Loucy (cell line): ENCODE measurements at regions not wholly inside any gene's neighbourhood (a gene's known extent, or its start where the extent isn't known, plus 50 kb on each side); places are given as distances from the start of the nearest gene placed in this dataset.

Experiments used
- H2AFZ ChIP-seq: fragments of 200-600 bp; sonication (generic); 2 replicates; pipeline ENCODE4 v1.6.0; 2016; ENCODE audit warnings: antibody characterized with exemption, mild to moderate bottlenecking, low read length, moderate library complexity
- H3F3A ChIP-seq: fragments of 200-600 bp; 2 replicates; pipeline ENCODE4 v1.6.0; 2016; ENCODE audit warnings: antibody characterized with exemption, low read depth, mild to moderate bottlenecking
- H3K27me3 ChIP-seq: fragments of 200-600 bp; sonication (generic); 2 replicates; pipeline ENCODE4 v1.6.1; 2014; ENCODE audit warnings: low read length, mild to moderate bottlenecking; ENCODE audit not compliant: insufficient read depth, poor library complexity, severe bottlenecking
- H3K36me3 ChIP-seq: fragments of 200-600 bp; sonication (generic); 2 replicates; pipeline ENCODE4 v1.6.1; 2016; ENCODE audit warnings: low read length; ENCODE audit not compliant: insufficient read depth
- H3K4me1 ChIP-seq: fragments of 200-600 bp; sonication (generic); 2 replicates; pipeline ENCODE4 v1.5.1; 2014; ENCODE audit warnings: low read length, mild to moderate bottlenecking; ENCODE audit not compliant: insufficient read depth, poor library complexity, severe bottlenecking
- H3K4me2 ChIP-seq: fragments of 200-600 bp; sonication (generic); 2 replicates; pipeline ENCODE4 v1.6.0; 2014; ENCODE audit warnings: antibody characterized with exemption, low read length, low read depth, mild to moderate bottlenecking; ENCODE audit not compliant: poor library complexity, severe bottlenecking
- H3K4me3 ChIP-seq: fragments of 200-600 bp; sonication (generic); 2 replicates; pipeline ENCODE4 v1.5.1; 2014; ENCODE audit warnings: low read length, mild to moderate bottlenecking, mixed read lengths; ENCODE audit not compliant: poor library complexity, severe bottlenecking
- H3K79me2 ChIP-seq: fragments of 200-600 bp; sonication (generic); 2 replicates; pipeline ENCODE4 v1.6.1; 2014; ENCODE audit warnings: low read length; ENCODE audit not compliant: insufficient read depth
- H3K9ac ChIP-seq: fragments of 200-600 bp; sonication (generic); 2 replicates; pipeline ENCODE4 v1.6.0; 2014; ENCODE audit warnings: mild to moderate bottlenecking, low read depth, low read length, moderate library complexity; ENCODE audit not compliant: poor library complexity, severe bottlenecking
- H3K9me2 ChIP-seq: fragments of 200-600 bp; sonication (generic); replicated peaks from 2 replicates; pipeline ENCODE4 v1.6.1; 2016; ENCODE audit warnings: low read depth, low read length, mixed read lengths
- H3K9me3 ChIP-seq: fragments of 200-600 bp; sonication (generic); 2 replicates; pipeline ENCODE4 v1.6.1; 2014; ENCODE audit warnings: mild to moderate bottlenecking, antibody characterized with exemption, low read length, low read depth; ENCODE audit not compliant: insufficient read depth
- H4K20me1 ChIP-seq: fragments of 200-600 bp; sonication (generic); 2 replicates; pipeline ENCODE4 v1.6.0; 2014; ENCODE audit warnings: antibody characterized with exemption, low read length, mild to moderate bottlenecking; ENCODE audit not compliant: insufficient read depth, poor library complexity, severe bottlenecking
- CTCF ChIP-seq: fragments of 200-600 bp; sonication (generic); conservative IDR thresholded peaks from 2 replicates; pipeline ENCODE4 v1.5.1; 2014; ENCODE audit warnings: mild to moderate bottlenecking, antibody characterized with exemption, low read length
- EZH2phosphoT487 ChIP-seq: fragments of 200-600 bp; IDR thresholded peaks from 2 replicates; pipeline ENCODE4 v1.6.1; 2018; ENCODE audit warnings: antibody characterized with exemption, mild to moderate bottlenecking, moderate library complexity, borderline replicate concordance

DNA sequence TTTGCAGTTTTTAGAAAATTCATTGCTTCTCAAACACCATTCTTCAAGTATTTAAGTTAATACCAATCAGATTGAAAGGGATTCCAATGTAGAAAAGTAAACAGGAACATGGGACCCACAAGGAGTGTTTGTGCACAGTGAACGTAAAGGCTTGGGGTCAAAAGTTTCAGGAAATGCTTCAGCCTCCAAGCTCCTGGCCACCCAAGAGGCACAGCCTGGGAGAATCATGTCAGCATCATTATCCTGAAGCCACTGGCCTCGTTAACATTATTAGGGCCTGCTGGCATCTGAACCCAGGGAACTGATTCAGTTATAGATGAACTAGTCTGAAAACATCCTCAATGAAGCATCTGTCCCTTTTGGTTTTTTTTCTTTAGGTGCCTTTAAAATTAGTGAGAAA, 122.9 kb downstream of the NXNL2 start:
- no peaks in the 10 kb centered on the region for H3K4me1 ChIP-seq
- H3K9me3 ChIP-seq, result no peaks in the 10 kb centered on the region
- H3K9ac ChIP-seq, result no peak overlapping the region
- H2AFZ ChIP-seq, result no peak overlapping the region
- H4K20me1 ChIP-seq, result no peaks in the 10 kb centered on the region
- H3K36me3 ChIP-seq, result no peaks in the 10 kb centered on the region
- H3K4me2 ChIP-seq, result no peak overlapping the region
- H3K4me3 ChIP-seq, result no peak overlapping the region
- no peaks in the 10 kb centered on the region for H3F3A ChIP-seq
- TF ChIP-seq CTCF (no peak), EZH2phosphoT487 (no peak)
- no peaks in the 10 kb centered on the region for H3K27me3 ChIP-seq
- no peaks in the 10 kb centered on the region for H3K79me2 ChIP-seq
- H3K9me2 ChIP-seq, result no peaks in the 10 kb centered on the region

DNA sequence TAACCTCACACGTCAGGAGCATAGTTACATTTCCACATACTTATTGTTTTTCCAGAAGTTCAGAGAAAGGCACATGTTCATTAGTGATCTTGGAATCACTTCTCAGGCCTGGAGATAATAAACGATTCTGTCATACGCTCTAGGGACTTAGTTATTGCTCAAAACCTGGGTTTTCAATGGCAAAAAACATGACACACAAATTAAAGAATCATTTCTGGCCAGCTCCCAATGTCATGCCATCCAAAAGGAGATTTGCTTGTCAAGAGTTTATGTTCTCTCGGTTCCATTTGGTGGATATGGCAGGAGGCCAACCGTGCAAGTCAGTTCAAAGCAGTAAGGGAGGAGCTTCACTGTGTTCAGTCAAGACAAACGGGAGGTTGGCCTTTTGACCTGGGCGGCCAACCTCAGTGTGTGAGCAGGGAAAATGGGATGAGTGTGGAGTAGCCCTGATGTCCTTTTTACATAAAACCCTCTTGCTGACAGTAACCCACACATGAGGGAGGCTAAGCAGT, 123.4 kb downstream of the NXNL2 start:
- Histone ChIP-seq H3K9me3 (no peaks in the 10 kb centered on the region), H3K4me2 (no peak overlapping the region), H3K27me3 (no peaks in the 10 kb centered on the region), H3K4me3 (no peak overlapping the region), H3K9me2 (no peaks in the 10 kb centered on the region), H3K79me2 (no peaks in the 10 kb centered on the region), H2AFZ (no peak overlapping the region), H3K9ac (no peak overlapping the region), H3K4me1 (no peaks in the 10 kb centered on the region), H3K36me3 (no peaks in the 10 kb centered on the region), H3F3A (no peaks in the 10 kb centered on the region), H4K20me1 (no peaks in the 10 kb centered on the region)
- TF ChIP-seq EZH2phosphoT487 (no peak), CTCF (no peak)

DNA sequence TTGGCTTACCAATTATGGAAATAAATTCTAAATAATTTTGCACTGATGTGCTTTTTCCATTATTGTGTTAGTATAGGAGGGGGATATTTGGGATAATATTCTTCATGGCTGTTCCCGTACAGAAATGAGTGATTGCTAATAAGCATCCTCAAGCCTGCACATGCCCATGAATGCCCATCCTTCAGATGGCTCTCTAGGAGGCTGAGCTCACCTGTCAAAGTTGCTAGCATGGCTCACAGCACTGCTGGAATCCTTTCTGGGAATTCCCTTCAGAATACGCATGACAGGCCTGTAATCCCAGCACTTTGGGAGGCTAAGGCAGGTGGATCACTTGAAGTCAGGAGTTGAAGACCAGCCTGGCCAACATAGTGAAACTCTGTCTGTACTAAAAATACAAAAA, 124.1 kb downstream of the NXNL2 start:
- Histone ChIP-seq H3K4me3 (no peak overlapping the region), H3K9me2 (no peaks in the 10 kb centered on the region), H3F3A (no peaks in the 10 kb centered on the region), H2AFZ (no peak overlapping the region), H3K4me1 (no peaks in the 10 kb centered on the region), H3K9me3 (no peaks in the 10 kb centered on the region), H3K4me2 (no peak overlapping the region), H3K9ac (no peak overlapping the region), H3K36me3 (no peaks in the 10 kb centered on the region), H4K20me1 (no peaks in the 10 kb centered on the region), H3K27me3 (no peaks in the 10 kb centered on the region), H3K79me2 (no peaks in the 10 kb centered on the region)
- TF ChIP-seq EZH2phosphoT487 (no peak), CTCF (no peak)
